T-helper 2 cell treated with Interferon-gamma antibody and Interleukin-4, amounts not matched to agents 5 μg/mL and 100 μg/mL, for 36 hours (primary cell): ENCODE measurements at regions not wholly inside any gene's neighbourhood (a gene's known extent, or its start where the extent isn't known, plus 50 kb on each side); places are given as distances from the start of the nearest gene placed in this dataset.

Experiments
- DNase-seq: peaks from one replicate; pipeline ENCODE4 v3.0.0; 2021; ENCODE audit warnings: low spot score
- H3K27ac Mint-ChIP-seq: one replicate; pipeline ENCODE4 v1.8.0; 2021; ENCODE audit warnings: mild to moderate bottlenecking, mixed read lengths
- H3K27me3 Mint-ChIP-seq: one replicate; pipeline ENCODE4 v1.8.0; 2021; ENCODE audit warnings: low read depth, mixed read lengths
- H3K36me3 Mint-ChIP-seq: one replicate; pipeline ENCODE4 v1.8.0; 2021; ENCODE audit warnings: low read depth, mixed read lengths
- H3K4me1 Mint-ChIP-seq: one replicate; pipeline ENCODE4 v1.8.0; 2021; ENCODE audit warnings: low read depth, mixed read lengths
- H3K4me3 Mint-ChIP-seq: one replicate; pipeline ENCODE4 v1.8.0; 2022; ENCODE audit warnings: mild to moderate bottlenecking, moderate library complexity, mixed read lengths
- H3K9me3 Mint-ChIP-seq: one replicate; pipeline ENCODE4 v1.8.0; 2021; ENCODE audit warnings: mixed read lengths

- Mint-ChIP-seq H3K27me3 (no peaks in the 10 kb centered on the region), H3K27ac (no peak overlapping the region), H3K4me1 (no peaks in the 10 kb centered on the region), H3K4me3 (no peak overlapping the region), H3K9me3 (peaks cover 9% of the 10 kb centered on the region), H3K36me3 (no peaks in the 10 kb centered on the region)
- no peak for DNase-seq
Observed at GRCh38 chr22:47658182-47658581, 895.7 kb downstream of the TBC1D22A start.

- Mint-ChIP-seq H3K9me3 (peaks cover 9% of the 10 kb centered on the region), H3K27me3 (no peaks in the 10 kb centered on the region), H3K4me3 (no peak overlapping the region), H3K36me3 (no peaks in the 10 kb centered on the region), H3K27ac (no peak overlapping the region), H3K4me1 (no peaks in the 10 kb centered on the region)
- DNase-seq, result no peak
Observed at GRCh38 chr22:47657224-47657623, 894.8 kb downstream of the TBC1D22A start.

GRCh38 chr22:47656806-47657205 lies 894.4 kb downstream of the TBC1D22A start:
- no peak overlapping the region for H3K27ac Mint-ChIP-seq
- no peaks in the 10 kb centered on the region for H3K27me3 Mint-ChIP-seq
- H3K4me3 Mint-ChIP-seq, result no peak overlapping the region
- no peaks in the 10 kb centered on the region for H3K36me3 Mint-ChIP-seq
- DNase-seq, result no peak
- H3K9me3 Mint-ChIP-seq, result peaks cover 9% of the 10 kb centered on the region
- no peaks in the 10 kb centered on the region for H3K4me1 Mint-ChIP-seq

- H3K36me3 Mint-ChIP-seq, result no peaks in the 10 kb centered on the region
- no peaks in the 10 kb centered on the region for H3K27me3 Mint-ChIP-seq
- no peak for DNase-seq
- no peaks in the 10 kb centered on the region for H3K4me1 Mint-ChIP-seq
- no peak overlapping the region for H3K27ac Mint-ChIP-seq
- H3K4me3 Mint-ChIP-seq, result no peak overlapping the region
- H3K9me3 Mint-ChIP-seq, result peaks cover 9% of the 10 kb centered on the region
Observed at GRCh38 chr22:47655930-47656329, 893.5 kb downstream of the TBC1D22A start.

- no peak overlapping the region for H3K27ac Mint-ChIP-seq
- H3K4me3 Mint-ChIP-seq, result no peak overlapping the region
- no peaks in the 10 kb centered on the region for H3K4me1 Mint-ChIP-seq
- H3K36me3 Mint-ChIP-seq, result no peaks in the 10 kb centered on the region
- H3K9me3 Mint-ChIP-seq, result peaks cover 4% of the 10 kb centered on the region
- H3K27me3 Mint-ChIP-seq, result no peaks in the 10 kb centered on the region
- DNase-seq, result no peak
Observed at GRCh38 chr22:47654922-47655491, 892.6 kb downstream of the TBC1D22A start.

GRCh38 chr22:47653921-47654320 lies 891.5 kb downstream of the TBC1D22A start:
- Mint-ChIP-seq H3K4me3 (no peak overlapping the region), H3K9me3 (peaks cover 4% of the 10 kb centered on the region), H3K27me3 (no peaks in the 10 kb centered on the region), H3K4me1 (no peaks in the 10 kb centered on the region), H3K27ac (no peak overlapping the region), H3K36me3 (no peaks in the 10 kb centered on the region)
- DNase-seq, result no peak

- no peak overlapping the region for H3K4me3 Mint-ChIP-seq
- H3K9me3 Mint-ChIP-seq, result peaks cover 4% of the 10 kb centered on the region
- no peaks in the 10 kb centered on the region for H3K4me1 Mint-ChIP-seq
- H3K27me3 Mint-ChIP-seq, result no peaks in the 10 kb centered on the region
- H3K36me3 Mint-ChIP-seq, result no peaks in the 10 kb centered on the region
- H3K27ac Mint-ChIP-seq, result no peak overlapping the region
- DNase-seq, result no peak
Observed at GRCh38 chr22:47651216-47651987, 889.0 kb downstream of the TBC1D22A start.

- Mint-ChIP-seq H3K4me1 (no peaks in the 10 kb centered on the region), H3K36me3 (no peaks in the 10 kb centered on the region), H3K27ac (no peak overlapping the region), H3K9me3 (no peaks in the 10 kb centered on the region), H3K27me3 (no peaks in the 10 kb centered on the region), H3K4me3 (no peak overlapping the region)
- DNase-seq, result no peak
Observed at GRCh38 chr22:47647720-47648119, 885.3 kb downstream of the TBC1D22A start.

- no peaks in the 10 kb centered on the region for H3K27me3 Mint-ChIP-seq
- no peaks in the 10 kb centered on the region for H3K36me3 Mint-ChIP-seq
- no peaks in the 10 kb centered on the region for H3K4me1 Mint-ChIP-seq
- no peak for DNase-seq
- H3K9me3 Mint-ChIP-seq, result no peaks in the 10 kb centered on the region
- no peak overlapping the region for H3K27ac Mint-ChIP-seq
- no peak overlapping the region for H3K4me3 Mint-ChIP-seq
Observed at GRCh38 chr22:47647181-47647580, 884.7 kb downstream of the TBC1D22A start.

GRCh38 chr22:47645923-47646322 lies 883.5 kb downstream of the TBC1D22A start:
- Mint-ChIP-seq H3K27ac (no peak overlapping the region), H3K9me3 (no peaks in the 10 kb centered on the region), H3K4me1 (no peaks in the 10 kb centered on the region), H3K36me3 (no peaks in the 10 kb centered on the region), H3K27me3 (no peaks in the 10 kb centered on the region), H3K4me3 (no peak overlapping the region)
- no peak for DNase-seq

GRCh38 chr22:47645450-47645914 lies 883.0 kb downstream of the TBC1D22A start:
- Mint-ChIP-seq H3K4me3 (no peak overlapping the region), H3K36me3 (no peaks in the 10 kb centered on the region), H3K9me3 (no peaks in the 10 kb centered on the region), H3K27ac (no peak overlapping the region), H3K27me3 (no peaks in the 10 kb centered on the region), H3K4me1 (no peaks in the 10 kb centered on the region)
- no peak for DNase-seq

GRCh38 chr22:47634347-47634746 lies 871.9 kb downstream of the TBC1D22A start:
- Mint-ChIP-seq H3K9me3 (peaks cover 32% of the 10 kb centered on the region), H3K27me3 (no peaks in the 10 kb centered on the region), H3K4me3 (no peak overlapping the region), H3K27ac (no peak overlapping the region), H3K4me1 (no peaks in the 10 kb centered on the region), H3K36me3 (no peaks in the 10 kb centered on the region)
- DNase-seq, result no peak

- Mint-ChIP-seq H3K9me3 (peaks cover 24% of the 10 kb centered on the region), H3K36me3 (no peaks in the 10 kb centered on the region), H3K4me3 (no peak overlapping the region), H3K27ac (no peak overlapping the region), H3K27me3 (no peaks in the 10 kb centered on the region), H3K4me1 (no peaks in the 10 kb centered on the region)
- DNase-seq, result no peak
Observed at GRCh38 chr22:47633111-47633510, 870.7 kb downstream of the TBC1D22A start.

- Mint-ChIP-seq H3K4me3 (no peak overlapping the region), H3K27me3 (no peaks in the 10 kb centered on the region), H3K27ac (no peak overlapping the region), H3K4me1 (no peaks in the 10 kb centered on the region), H3K9me3 (peaks cover 20% of the 10 kb centered on the region), H3K36me3 (no peaks in the 10 kb centered on the region)
- no peak for DNase-seq
Observed at GRCh38 chr22:47632701-47633100, 870.3 kb downstream of the TBC1D22A start.
